Endothelial cell of umbilical vein (primary cell): ENCODE measurements at regions not wholly inside any gene's neighbourhood (a gene's known extent, or its start where the extent isn't known, plus 50 kb on each side); places are given as distances from the start of the nearest gene placed in this dataset.

Experiments
- BruUV-seq: library from RNA; stranded (reverse); fragments of 400-500 nt; replicated peaks from 2 replicates; lab custom pipeline; 2021; lab: Mats Ljungman, UMichigan
- CTCF ChIA-PET: fragments of 300-600, 350-600 bp; sonication (Branson Sonifier 250); formaldehyde crosslinking; loops from one replicate; lab custom pipeline; 2021; ENCODE audit warnings: antibody characterized with exemption, inconsistent platforms; lab: Charles Lee
- POLR2A ChIA-PET: fragments of 300-600, 350-600 bp; sonication (Branson Sonifier 250); formaldehyde crosslinking; loops from one replicate; lab custom pipeline; 2021; ENCODE audit warnings: antibody characterized with exemption, inconsistent platforms; lab: Charles Lee
- DNase-seq: peaks from one replicate; pipeline ENCODE4 v3.0.0-alpha.2; 2011; ENCODE audit warnings: low read depth, low spot score
- FAIRE-seq: peaks from 2 replicates; lab custom pipeline; 2011; peaks lifted over from hg19 to GRCh38; lab: Jason Lieb, UNC
- H2AFZ ChIP-seq: 2 replicates; pipeline ENCODE4 v1.6.0; 2012; ENCODE audit warnings: low read depth, low read length, control low read depth, inconsistent platforms
- H3K27ac ChIP-seq: 2 replicates; pipeline ENCODE4 v1.5.1; 2011; ENCODE audit warnings: low read depth, mild to moderate bottlenecking, control low read depth, low read length, moderate library complexity; ENCODE audit not compliant: insufficient read depth
- H3K27me3 ChIP-seq, 2 experiments: 2 replicates each; pipeline versions ENCODE4 v1.6.0 to v1.6.1; 2011; ENCODE audit warnings: low read length in 2 of 2, mixed read lengths in 1 of 2; ENCODE audit not compliant: control insufficient read depth in 2 of 2, insufficient read depth in 2 of 2
- H3K36me3 ChIP-seq, 2 experiments: 2 replicates in 1 of 2; 3 replicates in 1 of 2; pipeline ENCODE4 v1.5.1; 2011; ENCODE audit warnings: low read length in 2 of 2, mild to moderate bottlenecking in 1 of 2, moderate library complexity in 1 of 2; ENCODE audit not compliant: control insufficient read depth in 2 of 2, insufficient read depth in 2 of 2; ENCODE audit errors: extremely low read depth in 1 of 2
- H3K4me1 ChIP-seq: 3 replicates; pipeline ENCODE4 v1.5.1; 2011; ENCODE audit warnings: mild to moderate bottlenecking, low read length; ENCODE audit not compliant: control insufficient read depth, insufficient read depth; ENCODE audit errors: extremely low read depth
- H3K4me2 ChIP-seq: 2 replicates; pipeline ENCODE4 v1.6.1; 2011; ENCODE audit warnings: low read length, control low read depth, mixed read lengths; ENCODE audit not compliant: insufficient read depth
- H3K4me3 ChIP-seq, 3 experiments: fragments of 200-600 bp in 1 of 3; sonication (generic), shearing (Covaris generic) in 1 of 3; replicated peaks in 1 of 3; 2 replicates each; pipeline ENCODE4 v1.5.1; 2011 to 2016; ENCODE audit warnings: control low read depth in 3 of 3, low read length in 3 of 3, mild to moderate bottlenecking in 2 of 3, inconsistent platforms in 1 of 3, low read depth in 1 of 3, moderate library complexity in 1 of 3; ENCODE audit not compliant: insufficient read depth in 1 of 3
- H3K79me2 ChIP-seq: 2 replicates; pipeline ENCODE4 v1.6.0; 2012; ENCODE audit warnings: low read length, inconsistent platforms; ENCODE audit not compliant: control insufficient read depth, insufficient read depth
- H3K9ac ChIP-seq: replicated peaks from 2 replicates; pipeline ENCODE3; 2011; ENCODE audit warnings: low read length, control low read depth; ENCODE audit not compliant: insufficient read depth; ENCODE audit errors: extremely low read depth
- H3K9me1 ChIP-seq: replicated peaks from 3 replicates; pipeline ENCODE4 v1.6.0; 2011; ENCODE audit warnings: mild to moderate bottlenecking, low read length; ENCODE audit not compliant: control insufficient read depth, insufficient read depth; ENCODE audit errors: extremely low read depth
- H3K9me3 ChIP-seq: replicated peaks from 2 replicates; pipeline ENCODE4 v1.5.1; 2012; ENCODE audit warnings: low read length, inconsistent platforms; ENCODE audit not compliant: control insufficient read depth, insufficient read depth
- H4K20me1 ChIP-seq: replicated peaks from 2 replicates; pipeline ENCODE3; 2011; ENCODE audit warnings: mild to moderate bottlenecking, low read length; ENCODE audit not compliant: control insufficient read depth, insufficient read depth; ENCODE audit errors: extremely low read depth
- EZH2 ChIP-seq: IDR thresholded peaks from 2 replicates; pipeline ENCODE4 v1.6.1; 2012; ENCODE audit warnings: borderline replicate concordance, low read depth, mild to moderate bottlenecking, moderate library complexity, low read length, inconsistent platforms; ENCODE audit not compliant: severe bottlenecking
- GATA2 ChIP-seq: IDR thresholded peaks from 2 replicates; pipeline ENCODE4 v1.7.0; 2011; ENCODE audit warnings: low read depth, mild to moderate bottlenecking, moderate library complexity, mixed read lengths, low read length; ENCODE audit not compliant: insufficient read length, insufficient read depth
- JUN ChIP-seq: IDR thresholded peaks from 2 replicates; pipeline ENCODE4 v1.6.1; 2011; ENCODE audit warnings: borderline replicate concordance, low read depth; ENCODE audit not compliant: insufficient read length, insufficient read depth
- MYC ChIP-seq: IDR thresholded peaks from one replicate; pipeline ENCODE4 v1.6.1; 2011; ENCODE audit warnings: mild to moderate bottlenecking, low read depth, low read length
- POLR2A ChIP-seq: IDR thresholded peaks from 2 replicates; pipeline ENCODE4 v1.6.1; 2012; ENCODE audit warnings: low read depth, mild to moderate bottlenecking, control low read depth, low read length
- POLR2AphosphoS5 ChIP-seq: IDR thresholded peaks from 2 replicates; pipeline ENCODE4 v1.6.1; 2012; ENCODE audit warnings: low read depth, mild to moderate bottlenecking, control low read depth, low read length, moderate library complexity; ENCODE audit not compliant: insufficient read depth
- dilution Hi-C: fragments of 300-500 bp; cut with MboI; formaldehyde crosslinking; loops from one replicate; pipeline ENCODE4 v1.15.0; 2019; ENCODE audit warnings: low sequenced_read_pairs; ENCODE audit not compliant: extremely low pct_ligation_motif_present
- intact Hi-C: fragments of 100-400 bp; cut with micrococcal nuclease; formaldehyde crosslinking; loops from one replicate; pipeline ENCODE4 v1.10.0; 2022
- TF ChIP-seq, protein P1 (sequence below), 2 donors: IDR thresholded peaks; 1 replicate in 1 of 2; 2 replicates in 1 of 2; pipeline ENCODE4 v1.5.1; 2011; ENCODE audit warnings: low read length in 2 of 2, mild to moderate bottlenecking in 2 of 2, moderate library complexity in 2 of 2, control low read depth in 1 of 2, inconsistent platforms in 1 of 2, low read depth in 1 of 2; ENCODE audit not compliant: insufficient read depth in 1 of 2; ENCODE audit errors: extremely low read depth in 1 of 2
- TF ChIP-seq, protein P2 (sequence below): IDR thresholded peaks from 2 replicates; pipeline ENCODE4 v1.6.1; 2011; ENCODE audit not compliant: insufficient read depth, insufficient read length

DNA sequence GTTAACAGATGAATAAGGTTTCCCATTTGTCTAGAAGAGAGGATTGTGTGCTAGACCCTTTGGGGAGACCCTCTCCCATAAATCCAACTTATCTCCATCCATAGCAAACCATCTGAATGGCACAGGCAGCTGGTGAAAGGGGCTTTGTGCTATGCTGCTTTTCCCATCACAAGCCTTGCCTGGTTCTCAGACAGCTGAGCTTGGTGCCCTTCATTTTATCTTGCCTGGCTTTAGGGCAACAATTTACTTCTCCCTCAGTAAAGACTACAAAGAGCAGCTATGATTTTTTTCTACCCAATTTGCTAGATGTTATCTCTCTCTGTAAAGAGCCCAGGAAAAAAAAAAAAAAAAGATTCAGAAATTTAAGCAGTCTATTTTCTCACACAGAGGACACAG is 117.0 kb upstream of the COL21A1 start:
- H3K9me1 ChIP-seq = no peaks in the 10 kb centered on the region
- no TSS peak for BruUV-seq
- no peaks in the 10 kb centered on the region for H3K79me2 ChIP-seq
- H3K4me1 ChIP-seq = peaks cover 76% of the 10 kb centered on the region
- DNase-seq (no peak), FAIRE-seq (no peak)
- H3K27ac ChIP-seq = peak overlapping the region; percentile 16
- H3K9ac ChIP-seq = no peak overlapping the region
- no peaks in the 10 kb centered on the region for H4K20me1 ChIP-seq
- CTCF ChIA-PET = interaction anchor here (0.9 to 2.5 kb wide), 7 partner anchors 16 to 487 kb away, joined by 3 to 14 read pairs (median 5); no protein-coding TSS in a partner anchor
- H3K4me2 ChIP-seq = peak overlapping the region; percentile 61
- POLR2A ChIA-PET = interaction anchor here (0.6 kb wide), 1 partner anchor 1116 kb away, joined by 3 read pairs; no protein-coding TSS in a partner anchor
- dilution Hi-C loops = no loop called here
- no peak overlapping the region for H3K4me3 ChIP-seq
- no peak overlapping the region for H2AFZ ChIP-seq
- intact Hi-C loops = no loop called here
- H3K9me3 ChIP-seq = no peaks in the 10 kb centered on the region
- H3K36me3 ChIP-seq = no peaks in the 10 kb centered on the region
- TF ChIP-seq, protein P1, sequence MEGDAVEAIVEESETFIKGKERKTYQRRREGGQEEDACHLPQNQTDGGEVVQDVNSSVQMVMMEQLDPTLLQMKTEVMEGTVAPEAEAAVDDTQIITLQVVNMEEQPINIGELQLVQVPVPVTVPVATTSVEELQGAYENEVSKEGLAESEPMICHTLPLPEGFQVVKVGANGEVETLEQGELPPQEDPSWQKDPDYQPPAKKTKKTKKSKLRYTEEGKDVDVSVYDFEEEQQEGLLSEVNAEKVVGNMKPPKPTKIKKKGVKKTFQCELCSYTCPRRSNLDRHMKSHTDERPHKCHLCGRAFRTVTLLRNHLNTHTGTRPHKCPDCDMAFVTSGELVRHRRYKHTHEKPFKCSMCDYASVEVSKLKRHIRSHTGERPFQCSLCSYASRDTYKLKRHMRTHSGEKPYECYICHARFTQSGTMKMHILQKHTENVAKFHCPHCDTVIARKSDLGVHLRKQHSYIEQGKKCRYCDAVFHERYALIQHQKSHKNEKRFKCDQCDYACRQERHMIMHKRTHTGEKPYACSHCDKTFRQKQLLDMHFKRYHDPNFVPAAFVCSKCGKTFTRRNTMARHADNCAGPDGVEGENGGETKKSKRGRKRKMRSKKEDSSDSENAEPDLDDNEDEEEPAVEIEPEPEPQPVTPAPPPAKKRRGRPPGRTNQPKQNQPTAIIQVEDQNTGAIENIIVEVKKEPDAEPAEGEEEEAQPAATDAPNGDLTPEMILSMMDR (IDR thresholded peaks at IDR 0.05; ENCODE audit: extremely low read depth in 1 of 2, insufficient read depth in 1 of 2, low read depth in 1 of 2, low read length in 2 of 2) = no peak
- TF ChIP-seq POLR2A (no peak), MYC (no peak), POLR2AphosphoS5 (no peak), JUN (no peak), GATA2 (no peak), EZH2 (no peak)
- TF ChIP-seq, protein P2, sequence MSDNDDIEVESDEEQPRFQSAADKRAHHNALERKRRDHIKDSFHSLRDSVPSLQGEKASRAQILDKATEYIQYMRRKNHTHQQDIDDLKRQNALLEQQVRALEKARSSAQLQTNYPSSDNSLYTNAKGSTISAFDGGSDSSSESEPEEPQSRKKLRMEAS = no peak
- H3K27me3 ChIP-seq = no peaks in the 10 kb centered on the region
